HG03432 (cell line): ENCODE measurements at regions not wholly inside any gene's neighbourhood (a gene's known extent, or its start where the extent isn't known, plus 50 kb on each side); places are given as distances from the start of the nearest gene placed in this dataset.

Source experiments
- ATAC-seq: cut with Tn5 transposase; IDR thresholded peaks from one replicate; pipeline ENCODE4 v1.9.1; 2021; ENCODE audit warnings: mild to moderate bottlenecking, moderate library complexity; ENCODE audit not compliant: unreplicated experiment

- no peak for ATAC-seq
Measured at GRCh38 chr18:1895456-1896185, 675.7 kb downstream of the METTL4 start.

- no peak for ATAC-seq
Measured at GRCh38 chr18:1906421-1906820, 664.9 kb downstream of the METTL4 start.

GRCh38 chr18:1907470-1908206, 663.7 kb downstream of the METTL4 start:
- ATAC-seq: no peak

GRCh38 chr18:1914489-1914888, 656.8 kb downstream of the METTL4 start:
- ATAC-seq: peak; percentile 59

GRCh38 chr18:1916869-1917523, 654.3 kb downstream of the METTL4 start:
- ATAC-seq: no peak

- no peak for ATAC-seq
Measured at GRCh38 chr18:1917569-1917968, 653.7 kb downstream of the METTL4 start.

- no peak for ATAC-seq
Measured at GRCh38 chr18:1922066-1922465, 649.2 kb downstream of the METTL4 start.

- ATAC-seq: no peak
Measured at GRCh38 chr18:1928711-1929110, 642.6 kb downstream of the METTL4 start.

- ATAC-seq: no peak
Measured at GRCh38 chr18:1929720-1930119, 641.6 kb downstream of the METTL4 start.

GRCh38 chr18:1930291-1931270, 640.7 kb downstream of the METTL4 start:
- no peak for ATAC-seq

GRCh38 chr18:1952486-1952885, 618.8 kb downstream of the METTL4 start:
- no peak for ATAC-seq

GRCh38 chr18:1954583-1955312, 616.6 kb downstream of the METTL4 start:
- ATAC-seq: no peak

GRCh38 chr18:1958798-1959197, 612.5 kb downstream of the METTL4 start:
- ATAC-seq: no peak

- ATAC-seq: no peak
Measured at GRCh38 chr18:1965016-1965415, 606.3 kb downstream of the METTL4 start.

- ATAC-seq: no peak
Measured at GRCh38 chr18:1965541-1965940, 605.8 kb downstream of the METTL4 start.

- ATAC-seq: no peak
Measured at GRCh38 chr18:1968801-1969498, 602.4 kb downstream of the METTL4 start.

- ATAC-seq: no peak
Measured at GRCh38 chr18:1976484-1976883, 594.8 kb downstream of the METTL4 start.

GRCh38 chr18:1982056-1982455, 589.2 kb downstream of the METTL4 start:
- no peak for ATAC-seq

GRCh38 chr18:1983746-1984515, 587.4 kb downstream of the METTL4 start:
- ATAC-seq: no peak
